Activated T-cell treated with anti-CD3 and anti-CD28 coated beads, Interleukin-2, amount 50 U/mL, for 1 hour (primary cell): ENCODE measurements at regions not wholly inside any gene's neighbourhood (a gene's known extent, or its start where the extent isn't known, plus 50 kb on each side); places are given as distances from the start of the nearest gene placed in this dataset.

Source experiments
- DNase-seq: peaks from one replicate; pipeline ENCODE4 v3.0.0-alpha.2; 2020

- no peak for DNase-seq
Observed at GRCh38 chr19:27618006-27618405, 1594.9 kb downstream of the UQCRFS1 start.

- DNase-seq = no peak
Observed at GRCh38 chr19:27580906-27581305, 1632.0 kb downstream of the UQCRFS1 start.
